ENCODE measurements at regions not wholly inside any gene's neighbourhood (a gene's known extent, or its start where the extent isn't known, plus 50 kb on each side); places are given as distances from the start of the nearest gene placed in this dataset.

GRCh38 chr12:108050696-108051095, 78.4 kb upstream of the WSCD2 start:
- DNase-seq (ENCODE audit: low spot score) = no peak

GRCh38 chr12:108052260-108052659, 76.8 kb upstream of the WSCD2 start:
- DNase-seq (ENCODE audit: low spot score) = no peak

More at GRCh38 chr12:108050696-108051095, 78.4 kb upstream of the WSCD2 start:
- no peak for TF ChIP-seq CTCF (conservative IDR thresholded peaks at IDR 0.05; ENCODE audit: low read depth)
- CTCF ChIA-PET = no interaction called here
- no peak overlapping the region for H3K27ac ChIP-seq
- POLR2A ChIA-PET (ENCODE audit: low non-redundant PET) = no interaction called here

GRCh38 chr12:108053512-108053911, 75.6 kb upstream of the WSCD2 start:
- no peak for DNase-seq (ENCODE audit: low spot score)
- ChIA-PET CTCF (no interaction called here), POLR2A (ENCODE audit: low non-redundant PET) (no interaction called here)
- H3K27ac ChIP-seq = no peak overlapping the region
- no peak for TF ChIP-seq CTCF (conservative IDR thresholded peaks at IDR 0.05; ENCODE audit: low read depth)

More at GRCh38 chr12:108052260-108052659, 76.8 kb upstream of the WSCD2 start:
- TF ChIP-seq CTCF (conservative IDR thresholded peaks at IDR 0.05; ENCODE audit: low read depth) = no peak
- ChIA-PET POLR2A (ENCODE audit: low non-redundant PET) (no interaction called here), CTCF (no interaction called here)
- no peak overlapping the region for H3K27ac ChIP-seq

GRCh38 chr12:108054496-108054895, 74.6 kb upstream of the WSCD2 start:
- ChIA-PET POLR2A (ENCODE audit: low non-redundant PET) (no interaction called here), CTCF (interaction anchor here (0.6 kb wide), 1 partner anchor 420 kb away, joined by 4 read pairs; no protein-coding TSS in a partner anchor)
- H3K27ac ChIP-seq = no peak overlapping the region
- DNase-seq (ENCODE audit: low spot score) = no peak
- no peak for TF ChIP-seq CTCF (conservative IDR thresholded peaks at IDR 0.05; ENCODE audit: low read depth)

GRCh38 chr12:108055141-108055540, 73.9 kb upstream of the WSCD2 start:
- no peak overlapping the region for H3K27ac ChIP-seq
- TF ChIP-seq CTCF (conservative IDR thresholded peaks at IDR 0.05; ENCODE audit: low read depth) = no peak
- POLR2A ChIA-PET (ENCODE audit: low non-redundant PET) = no interaction called here
- DNase-seq (ENCODE audit: low spot score) = no peak
- CTCF ChIA-PET = no interaction called here

GRCh38 chr12:108060067-108060466, 69.0 kb upstream of the WSCD2 start:
- no peak for TF ChIP-seq CTCF (conservative IDR thresholded peaks at IDR 0.05; ENCODE audit: low read depth)
- CTCF ChIA-PET = no interaction called here
- DNase-seq (ENCODE audit: low spot score) = no peak
- POLR2A ChIA-PET (ENCODE audit: low non-redundant PET) = no interaction called here
- H3K27ac ChIP-seq = no peak overlapping the region

- ChIA-PET CTCF (interaction anchor here (0.5 to 0.6 kb wide), 2 partner anchors 339 to 453 kb away, joined by 3 read pairs; no protein-coding TSS in a partner anchor), POLR2A (ENCODE audit: low non-redundant PET) (no interaction called here)
- DNase-seq (ENCODE audit: low spot score) = no peak
- no peak overlapping the region for H3K27ac ChIP-seq
- no peak for TF ChIP-seq CTCF (conservative IDR thresholded peaks at IDR 0.05; ENCODE audit: low read depth)
Measured at GRCh38 chr12:108060903-108061302, 68.2 kb upstream of the WSCD2 start.

All from RWPE1 (cell line).